Brain pericyte (primary cell): ENCODE measurements at regions not wholly inside any gene's neighbourhood (a gene's known extent, or its start where the extent isn't known, plus 50 kb on each side); places are given as distances from the start of the nearest gene placed in this dataset.
"Not testable (repeated sequence)": the region's sequence is repeated elsewhere in the genome, so short reads cannot be mapped to it uniquely, and the experiment has no call there.

ENCODE experiments used
- DNase-seq: peaks from one replicate; pipeline ENCODE4 v3.0.0-alpha.2; 2012; ENCODE audit warnings: low read depth, low spot score

GRCh38 chr4:91838181-91838861, 465.4 kb upstream of the GRID2 start:
- no peak for DNase-seq

- DNase-seq, result no peak
Measured at GRCh38 chr4:91840359-91840758, 463.4 kb upstream of the GRID2 start.

GRCh38 chr4:91846233-91846632, 457.5 kb upstream of the GRID2 start:
- no peak for DNase-seq

GRCh38 chr4:91851456-91851855, 452.3 kb upstream of the GRID2 start:
- no peak for DNase-seq

GRCh38 chr4:91887926-91888325, 415.8 kb upstream of the GRID2 start:
- no peak for DNase-seq

- not testable (repeated sequence) for DNase-seq
Measured at GRCh38 chr4:91891217-91891616, 412.5 kb upstream of the GRID2 start.

GRCh38 chr4:91894006-91894405, 409.8 kb upstream of the GRID2 start:
- no peak for DNase-seq

GRCh38 chr4:91904556-91904955, 399.2 kb upstream of the GRID2 start:
- DNase-seq, result no peak

- DNase-seq, result no peak
Measured at GRCh38 chr4:91909963-91910362, 393.8 kb upstream of the GRID2 start.

- DNase-seq, result no peak
Measured at GRCh38 chr4:91914176-91914804, 389.5 kb upstream of the GRID2 start.

GRCh38 chr4:91916219-91916618, 387.5 kb upstream of the GRID2 start:
- DNase-seq, result no peak

GRCh38 chr4:91924625-91925024, 379.1 kb upstream of the GRID2 start:
- no peak for DNase-seq

- DNase-seq, result no peak
Measured at GRCh38 chr4:91935217-91935616, 368.5 kb upstream of the GRID2 start.

GRCh38 chr4:91936311-91936710, 367.5 kb upstream of the GRID2 start:
- no peak for DNase-seq

GRCh38 chr4:91957963-91958362, 345.8 kb upstream of the GRID2 start:
- DNase-seq, result no peak

GRCh38 chr4:91958596-91958995, 345.2 kb upstream of the GRID2 start:
- no peak for DNase-seq

GRCh38 chr4:91961504-91961903, 342.3 kb upstream of the GRID2 start:
- no peak for DNase-seq

- no peak for DNase-seq
Measured at GRCh38 chr4:91963486-91963885, 340.3 kb upstream of the GRID2 start.

- no peak for DNase-seq
Measured at GRCh38 chr4:91965166-91965565, 338.6 kb upstream of the GRID2 start.

GRCh38 chr4:91973479-91974153, 330.1 kb upstream of the GRID2 start:
- no peak for DNase-seq

GRCh38 chr4:91984466-91984865, 319.3 kb upstream of the GRID2 start:
- DNase-seq, result no peak

- no peak for DNase-seq
Measured at GRCh38 chr4:91989914-91990313, 313.9 kb upstream of the GRID2 start.

GRCh38 chr4:91990726-91991125, 313.0 kb upstream of the GRID2 start:
- no peak for DNase-seq
